ENCODE measurements at regions not wholly inside any gene's neighbourhood (a gene's known extent, or its start where the extent isn't known, plus 50 kb on each side); places are given as distances from the start of the nearest gene placed in this dataset.

DNA sequence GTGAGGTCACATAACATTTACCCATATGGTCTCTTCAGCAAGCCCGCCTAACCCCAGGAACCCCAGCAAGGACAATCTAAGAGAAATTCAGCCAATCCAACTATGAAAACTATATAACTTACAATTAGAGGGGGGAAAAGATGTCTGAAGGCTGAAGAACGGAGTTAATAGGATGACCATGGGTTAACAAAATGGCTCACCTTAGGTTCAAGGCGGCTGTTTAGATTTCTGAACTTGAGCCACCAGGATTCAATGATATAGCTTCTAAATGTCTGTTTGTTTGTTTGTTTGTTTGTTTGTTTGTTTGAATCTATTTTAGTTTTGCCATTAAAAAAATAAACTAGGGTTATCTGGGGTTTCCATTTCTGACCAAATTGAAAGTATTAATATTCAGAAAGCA is 109.8 kb upstream of the ZC3H12C start:
- no peak for TF ChIP-seq EZH2 (IDR thresholded peaks at IDR 0.05; ENCODE audit: low read length)
- TF ChIP-seq, protein P1, sequence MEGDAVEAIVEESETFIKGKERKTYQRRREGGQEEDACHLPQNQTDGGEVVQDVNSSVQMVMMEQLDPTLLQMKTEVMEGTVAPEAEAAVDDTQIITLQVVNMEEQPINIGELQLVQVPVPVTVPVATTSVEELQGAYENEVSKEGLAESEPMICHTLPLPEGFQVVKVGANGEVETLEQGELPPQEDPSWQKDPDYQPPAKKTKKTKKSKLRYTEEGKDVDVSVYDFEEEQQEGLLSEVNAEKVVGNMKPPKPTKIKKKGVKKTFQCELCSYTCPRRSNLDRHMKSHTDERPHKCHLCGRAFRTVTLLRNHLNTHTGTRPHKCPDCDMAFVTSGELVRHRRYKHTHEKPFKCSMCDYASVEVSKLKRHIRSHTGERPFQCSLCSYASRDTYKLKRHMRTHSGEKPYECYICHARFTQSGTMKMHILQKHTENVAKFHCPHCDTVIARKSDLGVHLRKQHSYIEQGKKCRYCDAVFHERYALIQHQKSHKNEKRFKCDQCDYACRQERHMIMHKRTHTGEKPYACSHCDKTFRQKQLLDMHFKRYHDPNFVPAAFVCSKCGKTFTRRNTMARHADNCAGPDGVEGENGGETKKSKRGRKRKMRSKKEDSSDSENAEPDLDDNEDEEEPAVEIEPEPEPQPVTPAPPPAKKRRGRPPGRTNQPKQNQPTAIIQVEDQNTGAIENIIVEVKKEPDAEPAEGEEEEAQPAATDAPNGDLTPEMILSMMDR (optimal IDR thresholded peaks at IDR 0.05 in 1 of 3, IDR thresholded peaks at IDR 0.05 in 1 of 3, conservative IDR thresholded peaks at IDR 0.05 in 1 of 3; ENCODE audit: extremely low read depth in 1 of 3, insufficient read depth in 2 of 3, low read length in 3 of 3), result no peak
